Stimulated activated naive B cell treated with anti-CD40 and anti-IgM and Interleukin-4, amounts not matched to agents 10 μg/mL and 1 μg/mL and 100 μg/mL, for 72 hours (primary cell): ENCODE measurements at regions not wholly inside any gene's neighbourhood (a gene's known extent, or its start where the extent isn't known, plus 50 kb on each side); places are given as distances from the start of the nearest gene placed in this dataset.
"Not testable (repeated sequence)": the region's sequence is repeated elsewhere in the genome, so short reads cannot be mapped to it uniquely, and the experiment has no call there.

Source experiments
- ATAC-seq, 2 donors: fragments of 150-1000 bp; cut with Tn5 transposase; replicated peaks; 2 replicates each; pipeline ENCODE4 v1.10.0; 2021; ENCODE audit warnings: moderate library complexity in 1 of 2
- DNase-seq: peaks from one replicate; pipeline ENCODE4 v3.0.0; 2021
- H3K27ac Mint-ChIP-seq: one replicate; pipeline ENCODE4 v1.8.0; 2022; ENCODE audit warnings: mild to moderate bottlenecking, mixed read lengths
- H3K27me3 Mint-ChIP-seq, 2 donors: one replicate each; pipeline ENCODE4 v1.8.0; 2022; ENCODE audit warnings: mixed read lengths in 2 of 2
- H3K36me3 Mint-ChIP-seq, 2 donors: one replicate each; pipeline ENCODE4 v1.8.0; 2022; ENCODE audit warnings: mixed read lengths in 2 of 2, mild to moderate bottlenecking in 1 of 2
- H3K4me1 Mint-ChIP-seq, 2 donors: one replicate each; pipeline ENCODE4 v1.8.0; 2022; ENCODE audit warnings: mixed read lengths in 2 of 2, mild to moderate bottlenecking in 1 of 2
- H3K4me3 Mint-ChIP-seq, 2 donors: one replicate each; pipeline ENCODE4 v1.8.0; 2022; ENCODE audit warnings: mild to moderate bottlenecking in 2 of 2, mixed read lengths in 2 of 2, moderate library complexity in 1 of 2
- H3K9me3 Mint-ChIP-seq, 2 donors: one replicate each; pipeline ENCODE4 v1.8.0; 2022; ENCODE audit warnings: mixed read lengths in 2 of 2, mild to moderate bottlenecking in 1 of 2

DNA sequence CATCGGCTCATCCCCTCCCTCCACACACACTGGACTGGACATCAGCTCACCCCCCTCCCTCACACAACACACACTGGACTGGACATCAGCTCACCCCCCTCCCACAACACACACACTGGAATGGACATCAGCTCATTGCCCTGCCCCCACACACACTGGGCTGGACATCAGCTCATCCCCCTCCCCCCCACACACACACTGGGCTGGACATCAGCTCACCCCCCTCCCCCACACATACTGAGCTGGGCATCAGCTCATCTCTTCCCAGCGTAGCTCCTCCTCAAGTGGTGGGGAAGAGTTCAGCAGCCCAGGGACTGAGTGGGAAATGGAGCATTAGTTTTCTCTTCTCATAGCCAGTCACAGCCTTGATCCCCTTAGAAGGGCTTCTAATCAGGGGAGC is 58.1 kb upstream of the WDR11 start:
- Mint-ChIP-seq H3K36me3 (no peaks in the 10 kb centered on the region), H3K4me3 (no peak overlapping the region), H3K27me3 (peaks cover 14 to 20% of the 10 kb centered on the region in 2 donors), H3K4me1 (peaks cover 9 to 19% of the 10 kb centered on the region in 2 donors), H3K9me3 (no peaks in the 10 kb centered on the region), H3K27ac (no peak overlapping the region)
- ATAC-seq = no peak
- DNase-seq = no peak

DNA sequence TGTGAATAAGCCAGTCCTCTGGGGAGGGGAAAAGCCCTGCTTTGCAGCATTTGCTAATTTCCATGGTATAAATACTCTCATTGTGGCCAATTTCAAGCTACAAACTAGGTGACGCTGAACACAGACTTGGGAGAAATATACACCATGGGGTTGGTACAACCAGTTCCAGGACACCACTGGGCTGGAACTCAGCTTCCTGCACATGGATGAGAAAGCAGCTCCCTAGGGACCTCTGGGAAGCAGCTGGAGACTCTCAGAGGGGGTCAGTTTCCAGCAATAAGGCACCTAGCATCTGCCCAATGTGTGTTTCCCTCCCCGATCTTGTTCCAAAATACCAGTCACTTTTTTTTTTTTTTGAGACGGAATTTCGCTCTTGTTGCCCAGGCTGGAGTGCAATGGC is 56.8 kb upstream of the WDR11 start:
- Mint-ChIP-seq H3K27me3 (peaks cover 14 to 20% of the 10 kb centered on the region in 2 donors), H3K4me1 (peaks cover 9 to 19% of the 10 kb centered on the region in 2 donors), H3K27ac (no peak overlapping the region), H3K9me3 (no peaks in the 10 kb centered on the region), H3K4me3 (no peak overlapping the region), H3K36me3 (no peaks in the 10 kb centered on the region)
- no peak for ATAC-seq
- no peak for DNase-seq

DNA sequence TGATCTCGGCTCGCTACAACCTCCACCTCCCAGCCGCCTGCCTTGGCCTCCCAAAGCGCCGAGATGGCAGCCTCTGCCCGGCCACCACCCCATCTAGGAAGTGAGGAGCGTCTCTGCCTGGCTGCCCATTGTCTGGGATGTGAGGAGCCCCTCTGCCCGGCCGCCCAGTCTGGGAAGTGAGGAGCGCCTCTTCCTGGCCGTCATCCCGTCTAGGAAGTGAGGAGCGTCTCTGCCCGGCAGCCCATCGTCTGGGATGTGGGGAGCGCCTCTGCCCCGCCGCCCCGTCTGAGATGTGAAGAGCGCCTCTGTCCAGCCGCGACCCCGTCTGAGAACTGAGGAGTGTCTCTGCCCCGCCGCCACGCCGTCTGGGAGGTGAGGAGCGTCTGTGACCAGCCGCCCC is 52.9 kb upstream of the WDR11 start:
- not testable (repeated sequence) for ATAC-seq, H3K27me3 Mint-ChIP-seq, H3K4me1 Mint-ChIP-seq, DNase-seq, H3K4me3 Mint-ChIP-seq, H3K27ac Mint-ChIP-seq, H3K9me3 Mint-ChIP-seq, H3K36me3 Mint-ChIP-seq

DNA sequence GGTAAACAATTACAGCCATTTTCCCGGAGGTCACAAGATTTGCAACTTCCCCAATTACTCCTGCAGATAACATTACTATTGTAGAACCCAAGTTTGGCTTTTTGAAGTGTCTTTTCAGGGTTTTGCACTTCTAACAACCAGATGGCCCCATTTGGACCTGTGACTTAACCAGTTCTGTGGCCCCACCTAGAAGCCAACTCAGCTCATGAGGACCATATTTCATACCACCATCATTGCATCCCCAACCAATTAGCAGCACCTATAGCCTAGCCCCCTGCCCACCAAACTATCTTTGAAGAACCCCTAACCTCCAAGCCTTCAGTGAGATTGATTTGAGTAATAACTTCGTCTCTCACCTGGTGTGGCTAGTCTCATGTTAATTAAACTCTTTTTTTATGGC is 51.3 kb upstream of the WDR11 start:
- H3K9me3 Mint-ChIP-seq = no peaks in the 10 kb centered on the region
- no peak overlapping the region for H3K27ac Mint-ChIP-seq
- no peaks in the 10 kb centered on the region for H3K27me3 Mint-ChIP-seq
- no peak for ATAC-seq
- no peak overlapping the region for H3K4me3 Mint-ChIP-seq
- no peaks in the 10 kb centered on the region for H3K4me1 Mint-ChIP-seq
- DNase-seq = no peak
- H3K36me3 Mint-ChIP-seq = no peaks in the 10 kb centered on the region

DNA sequence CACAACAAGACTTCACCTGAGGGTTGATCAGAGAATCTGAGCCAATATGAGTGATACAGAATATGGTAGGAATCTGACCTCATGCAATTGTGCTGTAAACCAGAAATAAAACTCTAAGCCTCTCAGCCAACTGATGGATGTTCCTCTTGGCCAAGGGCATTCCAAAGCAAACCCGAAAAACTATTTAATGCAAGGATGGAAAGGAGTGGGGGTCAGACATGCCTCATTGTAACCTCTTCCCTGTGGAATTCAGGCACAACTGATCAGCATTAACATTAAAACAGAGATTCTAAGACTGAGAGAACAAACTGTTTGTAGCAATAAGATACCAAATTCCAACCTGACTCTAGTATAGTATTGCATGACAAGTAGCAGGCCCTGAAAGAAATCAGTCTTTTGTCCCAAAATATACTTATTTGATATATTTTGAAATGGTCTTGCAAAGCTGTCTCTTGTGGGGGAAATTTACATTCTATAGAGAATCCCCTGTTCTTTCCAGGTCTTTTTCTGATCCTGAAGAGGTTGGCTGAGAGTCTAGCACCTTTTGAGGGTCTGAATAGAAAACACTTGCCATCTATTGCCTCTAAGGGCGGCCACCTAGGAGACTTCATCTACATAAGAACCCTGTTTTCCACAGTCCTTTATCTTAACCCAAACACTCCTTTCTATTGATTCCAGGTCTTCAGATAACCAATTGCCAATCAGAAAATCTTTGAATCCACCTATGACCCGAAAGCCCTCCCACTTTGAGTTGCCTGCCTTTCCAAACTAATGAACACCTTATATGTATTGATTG is 50.4 kb upstream of the WDR11 start:
- Mint-ChIP-seq H3K9me3 (no peaks in the 10 kb centered on the region), H3K4me3 (no peak overlapping the region), H3K27ac (no peak overlapping the region), H3K4me1 (no peaks in the 10 kb centered on the region), H3K27me3 (no peaks in the 10 kb centered on the region), H3K36me3 (no peaks in the 10 kb centered on the region)
- DNase-seq (no peak), ATAC-seq (no peak)
